GM18511 (cell line): ENCODE measurements at regions not wholly inside any gene's neighbourhood (a gene's known extent, or its start where the extent isn't known, plus 50 kb on each side); places are given as distances from the start of the nearest gene placed in this dataset.

ENCODE experiments used
- ATAC-seq: cut with Tn5 transposase; IDR thresholded peaks from one replicate; pipeline ENCODE4 v1.9.1; 2021; ENCODE audit warnings: mild to moderate bottlenecking, moderate library complexity; ENCODE audit not compliant: unreplicated experiment

- ATAC-seq, result no peak
Measured at GRCh38 chr9:107431461-107431860, 58.1 kb downstream of the KLF4 start.

- ATAC-seq, result no peak
Measured at GRCh38 chr9:107430071-107430470, 59.5 kb downstream of the KLF4 start.

GRCh38 chr9:107426126-107426525 is 63.4 kb downstream of the KLF4 start:
- ATAC-seq, result no peak

GRCh38 chr9:107425101-107426025 is 64.2 kb downstream of the KLF4 start:
- peak; percentile 87 for ATAC-seq

- no peak for ATAC-seq
Measured at GRCh38 chr9:107423540-107423939, 66.0 kb downstream of the KLF4 start.

GRCh38 chr9:107422189-107423185 is 67.1 kb downstream of the KLF4 start:
- peak; percentile 60 for ATAC-seq

- no peak for ATAC-seq
Measured at GRCh38 chr9:107410420-107410819, 79.1 kb downstream of the KLF4 start.

- ATAC-seq, result no peak
Measured at GRCh38 chr9:107409581-107410389, 79.8 kb downstream of the KLF4 start.

- ATAC-seq, result no peak
Measured at GRCh38 chr9:107407675-107408074, 81.9 kb downstream of the KLF4 start.

- ATAC-seq, result no peak
Measured at GRCh38 chr9:107405511-107405910, 84.1 kb downstream of the KLF4 start.

GRCh38 chr9:107404736-107405135 is 84.8 kb downstream of the KLF4 start:
- no peak for ATAC-seq

- ATAC-seq, result no peak
Measured at GRCh38 chr9:107404161-107404560, 85.4 kb downstream of the KLF4 start.

- ATAC-seq, result no peak
Measured at GRCh38 chr9:107397076-107398044, 92.2 kb downstream of the KLF4 start.

GRCh38 chr9:107394264-107394663 is 95.3 kb downstream of the KLF4 start:
- no peak for ATAC-seq

- ATAC-seq, result no peak
Measured at GRCh38 chr9:107390778-107391177, 98.8 kb downstream of the KLF4 start.

- ATAC-seq, result no peak
Measured at GRCh38 chr9:107390279-107390678, 99.3 kb downstream of the KLF4 start.

- no peak for ATAC-seq
Measured at GRCh38 chr9:107389617-107390071, 99.9 kb downstream of the KLF4 start.

GRCh38 chr9:107388890-107389289 is 100.7 kb downstream of the KLF4 start:
- ATAC-seq, result no peak

GRCh38 chr9:107387409-107387808 is 102.2 kb downstream of the KLF4 start:
- ATAC-seq, result no peak
